Neural cell (in vitro differentiated cells): ENCODE measurements at regions not wholly inside any gene's neighbourhood (a gene's known extent, or its start where the extent isn't known, plus 50 kb on each side); places are given as distances from the start of the nearest gene placed in this dataset.

ENCODE experiments used
- H2AFZ ChIP-seq: fragments of 200-600, 300-800 bp; sonication (generic), shearing (Covaris generic); 2 replicates; pipeline ENCODE4 v1.6.0; 2014; ENCODE audit warnings: low read depth, mild to moderate bottlenecking, antibody characterized with exemption, low read length, moderate library complexity
- H3F3A ChIP-seq: fragments of 200-600 bp; shearing (Covaris generic); 2 replicates; pipeline ENCODE4 v1.6.1; 2016; ENCODE audit warnings: mild to moderate bottlenecking, moderate library complexity, mixed read lengths, antibody characterized with exemption, low read length; ENCODE audit not compliant: insufficient read depth, poor library complexity, severe bottlenecking
- H3K27ac ChIP-seq: fragments of 200-600, 300-800 bp; sonication (generic), shearing (Covaris generic); 2 replicates; pipeline ENCODE4 v1.5.1; 2014; ENCODE audit warnings: mild to moderate bottlenecking, low read length, moderate library complexity
- H3K27me3 ChIP-seq: fragments of 300-800, 200-600 bp; sonication (generic), shearing (Covaris generic); 2 replicates; pipeline ENCODE4 v1.6.0; 2014; ENCODE audit warnings: mild to moderate bottlenecking, low read depth, low read length, moderate library complexity; ENCODE audit not compliant: insufficient read depth
- H3K36me3 ChIP-seq: fragments of 300-800, 200-600 bp; sonication (generic), shearing (Covaris generic); 2 replicates; pipeline ENCODE4 v1.5.1; 2014; ENCODE audit warnings: mild to moderate bottlenecking, antibody characterized with exemption, low read length, moderate library complexity; ENCODE audit not compliant: insufficient read depth
- H3K4me2 ChIP-seq: fragments of 300-800, 200-600 bp; sonication (generic), shearing (Covaris generic); 2 replicates; pipeline ENCODE4 v1.6.0; 2014; ENCODE audit warnings: mild to moderate bottlenecking, low read length
- H3K4me3 ChIP-seq: fragments of 300-800, 200-600 bp; sonication (generic), shearing (Covaris generic); 2 replicates; pipeline ENCODE4 v1.5.1; 2014; ENCODE audit warnings: mild to moderate bottlenecking, low read length, moderate library complexity
- H3K79me2 ChIP-seq: fragments of 200-600 bp; shearing (Covaris generic); replicated peaks from 2 replicates; pipeline ENCODE4 v1.6.0; 2014; ENCODE audit warnings: mild to moderate bottlenecking, low read length, moderate library complexity; ENCODE audit not compliant: insufficient read depth
- H3K9ac ChIP-seq: fragments of 300-800, 200-600 bp; sonication (generic), shearing (Covaris generic); 2 replicates; pipeline ENCODE4 v1.6.1; 2016; ENCODE audit warnings: mild to moderate bottlenecking, low read length, mixed read lengths
- H3K9me2 ChIP-seq: fragments of 200-600 bp; shearing (Covaris generic); 2 replicates; pipeline ENCODE4 v1.6.1; 2016; ENCODE audit warnings: mild to moderate bottlenecking, low read length, mixed read lengths; ENCODE audit not compliant: insufficient read depth
- H3K9me3 ChIP-seq: fragments of 200-600, 300-800 bp; sonication (generic), shearing (Covaris generic); 2 replicates; pipeline ENCODE4 v1.6.1; 2016; ENCODE audit warnings: mild to moderate bottlenecking, mixed run types, low read length, moderate library complexity, mixed read lengths
- H4K20me1 ChIP-seq: fragments of 200-600 bp; shearing (Covaris generic); 2 replicates; pipeline ENCODE4 v1.6.1; 2016; ENCODE audit warnings: mild to moderate bottlenecking, mixed run types; ENCODE audit not compliant: insufficient read depth
- CTCF ChIP-seq: fragments of 450-650 bp; IDR thresholded peaks from 2 replicates; pipeline ENCODE4 v1.5.1; 2014; ENCODE audit warnings: antibody characterized with exemption, mild to moderate bottlenecking, moderate library complexity; ENCODE audit not compliant: poor library complexity, severe bottlenecking
- EP300 ChIP-seq: fragments of 450-650 bp; conservative IDR thresholded peaks from 2 replicates; pipeline ENCODE4 v1.6.1; 2014; ENCODE audit warnings: antibody characterized with exemption, mild to moderate bottlenecking, moderate library complexity; ENCODE audit not compliant: poor library complexity, severe bottlenecking
- EZH2 ChIP-seq: fragments of 200-600, 300-800 bp; shearing (Covaris generic), sonication (generic); IDR thresholded peaks from 2 replicates; pipeline ENCODE4 v1.6.1; 2014; ENCODE audit warnings: antibody characterized with exemption, low read length, borderline replicate concordance, mild to moderate bottlenecking; ENCODE audit not compliant: insufficient read depth, poor library complexity, severe bottlenecking
- MXI1 ChIP-seq: fragments of 450-650 bp; conservative IDR thresholded peaks from 2 replicates; pipeline ENCODE4 v1.6.1; 2014; ENCODE audit warnings: antibody characterized with exemption, mild to moderate bottlenecking; ENCODE audit not compliant: poor library complexity, severe bottlenecking
- POLR2AphosphoS5 ChIP-seq: IDR thresholded peaks from 2 replicates; pipeline ENCODE4 v1.6.1; 2012
- RAD21 ChIP-seq: fragments of 450-650 bp; conservative IDR thresholded peaks from 2 replicates; pipeline ENCODE4 v1.6.1; 2014; ENCODE audit warnings: antibody characterized with exemption, mild to moderate bottlenecking, moderate library complexity
- REST ChIP-seq: IDR thresholded peaks from 2 replicates; pipeline ENCODE4 v1.6.1; 2012; ENCODE audit warnings: borderline replicate concordance
- SMC3 ChIP-seq: fragments of 450-650 bp; conservative IDR thresholded peaks from 2 replicates; pipeline ENCODE4 v1.6.1; 2014; ENCODE audit warnings: antibody characterized with exemption, mild to moderate bottlenecking, moderate library complexity; ENCODE audit not compliant: poor library complexity
- TAF1 ChIP-seq: IDR thresholded peaks from 2 replicates; pipeline ENCODE4 v1.6.1; 2012; ENCODE audit warnings: low read depth

GRCh38 chrY:17044723-17045122 lies 835.3 kb downstream of the CDY2B start:
- TF ChIP-seq EZH2: no peak
- TF ChIP-seq RAD21: no peak
- TF ChIP-seq REST: no peak
- TF ChIP-seq CTCF: no peak
- no peak for TF ChIP-seq TAF1
- TF ChIP-seq EP300: no peak
- TF ChIP-seq MXI1: no peak
- no peak for TF ChIP-seq SMC3
- no peak for TF ChIP-seq POLR2AphosphoS5

GRCh38 chrY:17044272-17044671 lies 835.7 kb downstream of the CDY2B start:
- Histone ChIP-seq H3F3A (no peaks in the 10 kb centered on the region), H2AFZ (no peak overlapping the region), H3K36me3 (no peaks in the 10 kb centered on the region), H3K27ac (no peak overlapping the region), H3K9me3 (no peaks in the 10 kb centered on the region), H3K79me2 (no peaks in the 10 kb centered on the region), H3K9me2 (no peaks in the 10 kb centered on the region), H3K4me2 (no peak overlapping the region), H4K20me1 (no peaks in the 10 kb centered on the region), H3K27me3 (no peaks in the 10 kb centered on the region), H3K4me3 (no peak overlapping the region), H3K9ac (no peak overlapping the region)
- TF ChIP-seq POLR2AphosphoS5 (no peak), MXI1 (no peak), EP300 (no peak), REST (no peak), SMC3 (no peak), TAF1 (no peak), CTCF (no peak), RAD21 (no peak), EZH2 (no peak)

More at GRCh38 chrY:17044723-17045122, 835.3 kb downstream of the CDY2B start:
- H4K20me1 ChIP-seq: no peaks in the 10 kb centered on the region
- no peak overlapping the region for H3K4me2 ChIP-seq
- H3K9ac ChIP-seq: no peak overlapping the region
- H3K79me2 ChIP-seq: no peaks in the 10 kb centered on the region
- no peak overlapping the region for H2AFZ ChIP-seq
- H3K9me3 ChIP-seq: no peaks in the 10 kb centered on the region
- no peaks in the 10 kb centered on the region for H3F3A ChIP-seq
- no peaks in the 10 kb centered on the region for H3K27me3 ChIP-seq
- H3K36me3 ChIP-seq: no peaks in the 10 kb centered on the region
- no peak overlapping the region for H3K27ac ChIP-seq
- H3K9me2 ChIP-seq: no peaks in the 10 kb centered on the region
- H3K4me3 ChIP-seq: no peak overlapping the region
